ENCODE measurements at regions not wholly inside any gene's neighbourhood (a gene's known extent, or its start where the extent isn't known, plus 50 kb on each side); places are given as distances from the start of the nearest gene placed in this dataset.

DNA sequence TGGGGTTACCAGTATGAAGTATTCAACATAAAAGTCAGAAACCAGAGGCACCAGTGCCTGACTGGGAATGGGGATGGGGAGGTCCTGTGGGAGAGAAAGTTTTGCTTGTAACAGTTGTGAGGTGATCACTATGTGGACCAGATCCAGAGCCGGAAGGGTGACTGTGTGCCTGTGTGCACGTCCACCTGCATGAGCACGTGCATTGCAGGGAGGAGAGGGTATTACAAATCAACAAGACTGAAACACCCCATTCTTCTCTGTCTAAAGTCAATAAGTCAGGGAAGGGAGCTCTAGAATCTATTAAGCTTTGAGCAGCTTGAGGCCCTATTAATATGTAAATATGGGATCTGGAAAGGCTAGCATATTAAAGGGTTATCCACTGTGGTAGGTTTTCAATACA is 241.0 kb upstream of the ACVR2A start:
- TF ChIP-seq, protein P1, sequence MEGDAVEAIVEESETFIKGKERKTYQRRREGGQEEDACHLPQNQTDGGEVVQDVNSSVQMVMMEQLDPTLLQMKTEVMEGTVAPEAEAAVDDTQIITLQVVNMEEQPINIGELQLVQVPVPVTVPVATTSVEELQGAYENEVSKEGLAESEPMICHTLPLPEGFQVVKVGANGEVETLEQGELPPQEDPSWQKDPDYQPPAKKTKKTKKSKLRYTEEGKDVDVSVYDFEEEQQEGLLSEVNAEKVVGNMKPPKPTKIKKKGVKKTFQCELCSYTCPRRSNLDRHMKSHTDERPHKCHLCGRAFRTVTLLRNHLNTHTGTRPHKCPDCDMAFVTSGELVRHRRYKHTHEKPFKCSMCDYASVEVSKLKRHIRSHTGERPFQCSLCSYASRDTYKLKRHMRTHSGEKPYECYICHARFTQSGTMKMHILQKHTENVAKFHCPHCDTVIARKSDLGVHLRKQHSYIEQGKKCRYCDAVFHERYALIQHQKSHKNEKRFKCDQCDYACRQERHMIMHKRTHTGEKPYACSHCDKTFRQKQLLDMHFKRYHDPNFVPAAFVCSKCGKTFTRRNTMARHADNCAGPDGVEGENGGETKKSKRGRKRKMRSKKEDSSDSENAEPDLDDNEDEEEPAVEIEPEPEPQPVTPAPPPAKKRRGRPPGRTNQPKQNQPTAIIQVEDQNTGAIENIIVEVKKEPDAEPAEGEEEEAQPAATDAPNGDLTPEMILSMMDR (conservative IDR thresholded peaks at IDR 0.05; ENCODE audit: low read depth, low read length), result no peak
- no peak for TF ChIP-seq EZH2 (IDR thresholded peaks at IDR 0.05; ENCODE audit: low read length, unreplicated experiment)
- no peak for TF ChIP-seq EZH2phosphoT487 (IDR thresholded peaks at IDR 0.05; ENCODE audit: borderline replicate concordance, low read length)

Measured in PC-3 (cell line).